HUES64 (cell line): ENCODE measurements at regions not wholly inside any gene's neighbourhood (a gene's known extent, or its start where the extent isn't known, plus 50 kb on each side); places are given as distances from the start of the nearest gene placed in this dataset.

Source experiments
- H3K27ac ChIP-seq: 2 replicates; pipeline ENCODE4 v1.7.0; 2013; ENCODE audit warnings: low read depth, low read length, inconsistent platforms
- H3K27me3 ChIP-seq: 2 replicates; pipeline ENCODE4 v1.6.1; 2013; ENCODE audit warnings: mild to moderate bottlenecking, low read length; ENCODE audit not compliant: insufficient read depth
- H3K36me3 ChIP-seq: 2 replicates; pipeline ENCODE4 v1.6.1; 2013; ENCODE audit warnings: mild to moderate bottlenecking, low read length; ENCODE audit not compliant: insufficient read depth
- H3K4me1 ChIP-seq: 2 replicates; pipeline ENCODE4 v1.6.1; 2013; ENCODE audit warnings: mild to moderate bottlenecking, low read length, moderate library complexity; ENCODE audit not compliant: insufficient read depth
- H3K4me3 ChIP-seq: 2 replicates; pipeline ENCODE4 v1.5.1; 2013; ENCODE audit warnings: mild to moderate bottlenecking, low read length, moderate library complexity
- H3K9ac ChIP-seq: 2 replicates; pipeline ENCODE4 v1.6.1; 2013; ENCODE audit warnings: mild to moderate bottlenecking, low read depth, low read length
- H3K9me3 ChIP-seq: 2 replicates; pipeline ENCODE4 v1.6.1; 2013; ENCODE audit warnings: low read depth, low read length; ENCODE audit not compliant: insufficient read depth
- WGBS: fragments of 150-250, 120-280 bp; methylation state at CpG from one replicate; pipeline ENCODE4 v1.1.7; 2013; ENCODE audit warnings: missing lambda C conversion rate; 5-methylcytosine and 5-hydroxymethylcytosine counted together

DNA sequence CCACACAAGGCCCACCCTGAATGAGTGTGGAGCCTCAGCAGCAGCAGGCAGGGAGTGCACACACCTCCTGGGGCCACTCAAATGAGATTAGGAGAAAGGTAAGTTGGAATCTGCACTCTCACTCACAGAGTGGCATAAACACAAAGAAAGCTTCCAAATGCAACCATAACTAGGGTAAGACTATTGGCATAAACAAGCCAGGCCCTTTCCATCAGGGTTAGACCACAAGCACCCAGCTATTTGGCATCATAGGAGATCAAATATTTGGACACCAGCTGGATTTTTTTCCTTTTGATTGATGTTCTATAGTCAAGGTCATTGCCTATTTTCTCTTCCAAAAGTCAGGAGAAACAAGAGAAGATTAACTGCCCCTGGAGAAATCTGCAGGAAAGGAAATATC is 471.5 kb downstream of the TXNL1 start:
- H3K27me3 ChIP-seq: no peaks in the 10 kb centered on the region
- no peaks in the 10 kb centered on the region for H3K36me3 ChIP-seq

DNA sequence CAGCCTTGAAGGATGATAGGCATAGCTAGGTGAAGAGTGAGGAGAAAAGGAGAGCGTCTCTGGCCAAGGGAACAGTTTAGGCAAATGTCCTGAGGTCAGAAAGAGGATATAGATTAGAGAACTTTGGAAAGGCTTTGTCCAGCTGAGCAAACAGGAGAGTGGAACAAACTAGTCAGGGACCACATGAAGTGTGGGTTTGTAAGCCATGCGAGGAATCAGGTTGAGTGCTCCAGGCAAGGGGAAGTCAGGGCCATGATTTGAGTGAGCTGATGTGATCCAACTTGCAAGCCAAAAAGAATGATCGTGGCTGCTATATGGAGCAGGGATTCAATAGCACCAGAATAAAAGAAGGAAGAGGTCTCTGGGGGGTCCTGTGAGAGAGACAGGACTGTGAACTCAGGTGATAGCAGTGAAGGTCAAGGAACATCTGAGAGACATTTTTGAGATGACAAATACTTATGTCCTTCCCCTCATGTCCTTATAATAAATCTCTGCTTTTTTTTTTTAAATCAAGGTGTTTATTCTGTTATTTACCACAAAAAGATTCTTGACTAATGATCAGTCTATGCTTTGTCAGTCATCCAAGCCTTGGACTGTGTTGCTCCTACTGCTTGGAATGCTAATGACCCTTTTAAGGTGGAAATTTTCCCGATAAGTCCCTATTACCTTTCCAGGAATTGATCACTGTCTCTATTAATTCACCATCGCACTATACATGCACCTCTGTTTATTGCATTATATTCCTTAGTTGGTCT is 472.6 kb downstream of the TXNL1 start:
- Histone ChIP-seq H3K9me3 (no peaks in the 10 kb centered on the region), H3K27me3 (no peaks in the 10 kb centered on the region), H3K4me3 (no peak overlapping the region), H3K36me3 (no peaks in the 10 kb centered on the region), H3K27ac (no peak overlapping the region), H3K9ac (no peak overlapping the region), H3K4me1 (peaks cover 21% of the 10 kb centered on the region)
- WGBS: 86% methylated on average over 5 of the region's 5 CpGs

More for the DNA sequence above, 471.5 kb downstream of the TXNL1 start:
- Histone ChIP-seq H3K27ac (no peak overlapping the region), H3K4me3 (no peak overlapping the region), H3K9me3 (no peaks in the 10 kb centered on the region), H3K4me1 (peaks cover 21% of the 10 kb centered on the region), H3K9ac (no peak overlapping the region)

DNA sequence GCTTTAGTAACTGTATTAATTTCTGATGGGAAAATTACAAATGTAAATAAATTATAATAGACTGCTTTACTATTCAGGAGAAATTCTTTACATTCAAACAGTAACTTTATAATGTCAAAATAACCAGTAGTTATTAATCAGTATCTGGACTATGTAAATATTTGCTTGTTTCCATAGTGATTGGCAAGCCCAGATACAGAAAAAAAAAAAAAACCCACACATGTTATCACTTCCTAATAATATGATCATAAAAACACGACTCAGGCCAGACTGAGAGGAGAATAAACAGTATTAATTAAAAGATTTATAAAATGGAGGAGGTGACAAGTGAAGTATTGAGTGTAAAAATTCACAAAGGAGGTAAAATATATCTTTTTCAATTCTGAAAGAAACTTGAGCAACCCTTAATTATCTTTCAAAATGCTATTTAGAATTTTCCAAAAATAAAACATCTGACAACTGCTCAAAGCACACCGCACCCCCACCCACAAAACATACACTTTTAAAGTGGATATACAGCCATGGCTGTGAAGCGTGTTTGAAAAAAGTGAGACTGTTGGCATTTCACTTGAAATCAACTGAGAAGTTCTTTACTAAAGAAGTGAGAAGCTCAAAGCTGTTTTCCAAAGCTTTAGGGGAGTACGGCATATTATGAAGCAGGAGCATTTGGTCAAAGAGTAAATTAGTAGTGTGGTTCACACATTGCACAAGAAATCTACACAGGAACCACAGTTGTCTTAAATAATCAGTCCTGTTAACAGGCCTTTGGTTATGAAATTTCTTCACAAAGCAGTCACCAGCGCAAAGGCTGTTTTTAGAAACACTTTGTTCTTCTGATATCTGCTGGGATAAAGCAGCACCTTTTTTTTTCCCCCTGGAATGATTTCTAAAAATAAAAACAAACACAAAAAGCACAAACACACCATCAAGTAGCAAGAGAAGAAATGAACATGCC is 475.8 kb downstream of the TXNL1 start:
- no peaks in the 10 kb centered on the region for H3K9me3 ChIP-seq
- H3K27ac ChIP-seq: no peak overlapping the region
- H3K36me3 ChIP-seq: no peaks in the 10 kb centered on the region
- peaks cover 8% of the 10 kb centered on the region for H3K4me1 ChIP-seq
- H3K27me3 ChIP-seq: no peaks in the 10 kb centered on the region
- no peak overlapping the region for H3K4me3 ChIP-seq
- 80% methylated on average over 4 of the region's 5 CpGs for WGBS
- no peak overlapping the region for H3K9ac ChIP-seq

GRCh38 chr18:56161566-56162260 is 476.7 kb downstream of the TXNL1 start:
- WGBS: 86% methylated on average over 5 of the region's 6 CpGs
- H3K36me3 ChIP-seq: no peaks in the 10 kb centered on the region
- H3K27ac ChIP-seq: no peak overlapping the region
- H3K9me3 ChIP-seq: no peaks in the 10 kb centered on the region
- no peak overlapping the region for H3K9ac ChIP-seq
- no peak overlapping the region for H3K4me3 ChIP-seq
- H3K4me1 ChIP-seq: 0 out of 2 replicates have a peak, but pooled peaks cover 1% of the 10 kb centered on the region
- H3K27me3 ChIP-seq: no peaks in the 10 kb centered on the region

DNA sequence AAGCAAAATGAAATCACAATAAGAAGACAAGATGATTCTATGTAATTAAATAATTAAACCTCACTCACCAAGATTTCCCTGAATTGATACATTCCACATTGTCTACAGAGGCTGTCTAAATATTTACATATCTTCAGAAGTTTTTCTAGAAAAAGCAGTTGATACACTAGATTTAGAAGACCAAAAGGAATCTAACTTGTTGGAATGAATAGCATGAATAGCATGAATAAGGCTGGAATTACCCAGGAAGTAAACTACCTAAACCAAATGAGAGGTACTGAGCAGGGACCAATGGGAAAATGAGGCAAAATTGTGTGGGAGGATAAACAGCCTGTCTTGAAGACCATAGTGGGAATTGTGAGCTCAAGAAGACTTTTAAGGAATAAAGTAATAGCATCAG is 479.7 kb downstream of the TXNL1 start:
- H3K4me1 ChIP-seq: no peaks in the 10 kb centered on the region
- H3K27ac ChIP-seq: no peak overlapping the region
- no peak overlapping the region for H3K9ac ChIP-seq
- no peaks in the 10 kb centered on the region for H3K9me3 ChIP-seq
- no peaks in the 10 kb centered on the region for H3K27me3 ChIP-seq
- H3K36me3 ChIP-seq: no peaks in the 10 kb centered on the region
- no peak overlapping the region for H3K4me3 ChIP-seq

GRCh38 chr18:56157541-56157940 is 480.9 kb downstream of the TXNL1 start:
- Histone ChIP-seq H3K9ac (no peak overlapping the region), H3K36me3 (no peaks in the 10 kb centered on the region), H3K4me1 (no peaks in the 10 kb centered on the region), H3K9me3 (no peaks in the 10 kb centered on the region), H3K27me3 (no peaks in the 10 kb centered on the region), H3K4me3 (no peak overlapping the region), H3K27ac (no peak overlapping the region)

DNA sequence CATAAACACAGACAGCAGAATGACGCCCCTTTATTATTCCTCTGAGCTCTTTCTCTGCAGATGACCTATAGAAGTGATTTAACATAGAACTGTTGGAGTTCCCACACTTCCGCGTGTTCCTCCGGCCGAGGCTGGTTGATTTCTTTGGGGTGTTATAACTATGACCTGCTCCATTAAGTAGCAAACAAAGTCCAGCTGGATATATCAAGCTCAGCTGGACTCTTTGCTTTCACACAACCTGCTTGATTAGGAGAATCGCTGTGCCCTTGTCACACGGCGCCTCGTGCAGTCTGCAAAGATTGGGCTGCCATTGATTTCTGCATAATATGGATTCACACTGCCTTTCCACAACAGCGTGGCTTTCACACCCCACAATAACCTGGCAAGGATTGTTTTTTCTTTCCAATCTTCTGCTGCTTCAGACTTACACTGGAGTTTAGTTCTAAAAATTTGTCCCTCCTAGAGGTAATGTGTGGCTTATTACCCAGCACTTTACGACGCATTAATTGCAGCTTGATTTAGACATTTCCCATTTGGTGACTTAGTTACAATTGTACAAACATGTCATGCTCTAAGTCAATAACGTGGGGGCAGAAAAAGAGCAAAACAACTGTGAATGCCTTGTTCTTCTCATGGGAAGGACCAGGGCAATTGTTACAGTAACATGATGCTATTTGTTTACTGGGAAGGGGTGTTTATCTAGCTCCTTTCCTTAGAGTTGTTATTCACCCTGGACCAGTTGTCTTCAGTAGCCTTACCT is 485.7 kb downstream of the TXNL1 start:
- Histone ChIP-seq H3K4me1 (no peaks in the 10 kb centered on the region), H3K9me3 (no peaks in the 10 kb centered on the region), H3K4me3 (no peak overlapping the region), H3K36me3 (no peaks in the 10 kb centered on the region), H3K27ac (no peak overlapping the region), H3K9ac (no peak overlapping the region), H3K27me3 (no peaks in the 10 kb centered on the region)
- WGBS: 86% methylated on average over 13 of the region's 13 CpGs

DNA sequence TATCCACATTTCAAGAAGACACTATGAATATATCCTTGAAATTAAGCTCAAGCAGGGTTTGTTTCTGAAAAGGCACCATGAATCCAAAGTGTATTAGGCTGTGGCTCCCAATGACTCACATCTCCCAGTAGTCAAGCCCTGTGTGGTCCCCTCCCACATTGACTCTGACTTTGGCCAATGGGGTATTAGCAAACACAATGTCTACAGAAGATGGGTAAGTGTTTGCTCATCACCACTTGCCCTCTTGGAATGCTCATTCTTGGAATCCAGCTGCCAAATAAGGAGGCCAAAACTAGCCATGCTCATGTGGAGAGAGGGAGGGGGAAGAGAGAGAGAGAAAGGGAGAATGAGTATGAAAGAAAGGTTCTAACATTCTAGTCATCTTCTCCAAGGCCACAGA is 490.0 kb downstream of the TXNL1 start:
- Histone ChIP-seq H3K4me3 (no peak overlapping the region), H3K9ac (no peak overlapping the region), H3K9me3 (no peaks in the 10 kb centered on the region), H3K27ac (no peak overlapping the region), H3K36me3 (no peaks in the 10 kb centered on the region), H3K27me3 (no peaks in the 10 kb centered on the region), H3K4me1 (no peaks in the 10 kb centered on the region)

- no peaks in the 10 kb centered on the region for H3K27me3 ChIP-seq
- H3K9me3 ChIP-seq: no peaks in the 10 kb centered on the region
- H3K4me1 ChIP-seq: no peaks in the 10 kb centered on the region
- no peak overlapping the region for H3K9ac ChIP-seq
- H3K27ac ChIP-seq: no peak overlapping the region
- 63% methylated on average over 1 of the region's 1 CpG for WGBS
- H3K4me3 ChIP-seq: no peak overlapping the region
- no peaks in the 10 kb centered on the region for H3K36me3 ChIP-seq
These were observed 491.8 kb downstream of the TXNL1 start for GRCh38 chr18:56146565-56146964.

DNA sequence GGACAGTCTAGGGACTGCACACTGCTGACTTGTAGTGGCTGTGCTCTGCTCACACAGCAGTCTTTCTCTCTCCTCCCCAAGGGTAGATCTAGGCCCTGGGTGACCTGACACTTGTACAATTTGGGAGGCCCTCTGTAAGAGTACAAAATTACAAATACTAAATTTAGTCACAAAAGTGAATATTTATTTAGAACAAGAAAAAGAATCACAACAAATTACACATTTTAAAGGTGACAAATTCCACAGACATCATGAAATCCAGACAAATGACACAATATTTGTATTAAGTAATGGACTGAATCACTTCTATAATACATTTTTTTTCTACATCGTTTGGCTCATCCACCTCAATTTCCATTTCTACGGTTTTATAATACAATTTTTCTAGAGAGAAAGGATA is 496.4 kb downstream of the TXNL1 start:
- no peaks in the 10 kb centered on the region for H3K36me3 ChIP-seq
- H3K4me1 ChIP-seq: no peaks in the 10 kb centered on the region
- H3K4me3 ChIP-seq: no peak overlapping the region
- no CpG with 5 or more reads among the region's 2 CpGs for WGBS
- no peaks in the 10 kb centered on the region for H3K27me3 ChIP-seq
- H3K27ac ChIP-seq: no peak overlapping the region
- H3K9ac ChIP-seq: no peak overlapping the region
- H3K9me3 ChIP-seq: no peaks in the 10 kb centered on the region
